MCF 10A (cell line): ENCODE measurements at regions not wholly inside any gene's neighbourhood (a gene's known extent, or its start where the extent isn't known, plus 50 kb on each side); places are given as distances from the start of the nearest gene placed in this dataset.

Experiments used
- BruUV-seq: library from RNA; stranded (reverse); fragments of 400-500 nt; replicated peaks from 2 replicates; lab custom pipeline; 2021; lab: Mats Ljungman, UMichigan
- CTCF ChIA-PET: fragments of 300-600 bp; sonication (Branson Sonifier 250); formaldehyde crosslinking; extraction: SDS; loops from one replicate; lab custom pipeline; 2021; ENCODE audit warnings: antibody characterized with exemption, inconsistent platforms; lab: Yijun Ruan, JAX
- POLR2A ChIA-PET: fragments of 300-600, 350-650 bp; sonication (Branson Sonifier 250); formaldehyde crosslinking; extraction: SDS; loops from one replicate; lab custom pipeline; 2020; ENCODE audit warnings: antibody characterized with exemption, inconsistent platforms; lab: Yijun Ruan, JAX
- DNase-seq: peaks from one replicate; pipeline ENCODE4 v3.0.0-alpha.2; 2018; ENCODE audit not compliant: unreplicated experiment
- H3K27ac Mint-ChIP-seq: one replicate; pipeline ENCODE4 v1.8.0; 2022; ENCODE audit warnings: mild to moderate bottlenecking, low read depth, mixed read lengths; ENCODE audit not compliant: unreplicated experiment
- H3K27me3 Mint-ChIP-seq: one replicate; pipeline ENCODE4 v1.8.0; 2022; ENCODE audit warnings: mixed read lengths; ENCODE audit not compliant: insufficient read depth, unreplicated experiment
- H3K36me3 Mint-ChIP-seq: one replicate; pipeline ENCODE4 v1.8.0; 2022; ENCODE audit warnings: mild to moderate bottlenecking, moderate library complexity, mixed read lengths; ENCODE audit not compliant: insufficient read depth, unreplicated experiment
- H3K4me1 Mint-ChIP-seq: one replicate; pipeline ENCODE4 v1.8.0; 2022; ENCODE audit warnings: mixed read lengths; ENCODE audit not compliant: insufficient read depth, unreplicated experiment
- H3K4me3 Mint-ChIP-seq: one replicate; pipeline ENCODE4 v1.8.0; 2022; ENCODE audit warnings: mild to moderate bottlenecking, moderate library complexity, mixed read lengths; ENCODE audit not compliant: unreplicated experiment
- H3K9me3 Mint-ChIP-seq: one replicate; pipeline ENCODE4 v1.8.0; 2022; ENCODE audit warnings: mixed read lengths; ENCODE audit not compliant: unreplicated experiment
- intact Hi-C: fragments of 100-400 bp; cut with micrococcal nuclease; formaldehyde crosslinking; loops from 2 replicates; pipeline ENCODE4 v1.14.1; 2022
- TF ChIP-seq, protein P1 (sequence below): fragments of 200-600 bp; IDR thresholded peaks from one replicate; pipeline ENCODE4 v1.8.0; 2022; ENCODE audit warnings: antibody characterized with exemption, mild to moderate bottlenecking; ENCODE audit not compliant: unreplicated experiment

GRCh38 chr15:96720251-96720650, 389.8 kb downstream of the NR2F2 start:
- no peak for DNase-seq
- peaks cover 7% of the 10 kb centered on the region for H3K9me3 Mint-ChIP-seq
- CTCF ChIA-PET = no interaction called here
- peaks cover 96% of the 10 kb centered on the region for H3K27me3 Mint-ChIP-seq
- POLR2A ChIA-PET = no interaction called here
- no peak overlapping the region for H3K4me3 Mint-ChIP-seq
- no TSS peak for BruUV-seq
- intact Hi-C loops = no loop called here
- H3K27ac Mint-ChIP-seq = no peak overlapping the region
- TF ChIP-seq, protein P1, sequence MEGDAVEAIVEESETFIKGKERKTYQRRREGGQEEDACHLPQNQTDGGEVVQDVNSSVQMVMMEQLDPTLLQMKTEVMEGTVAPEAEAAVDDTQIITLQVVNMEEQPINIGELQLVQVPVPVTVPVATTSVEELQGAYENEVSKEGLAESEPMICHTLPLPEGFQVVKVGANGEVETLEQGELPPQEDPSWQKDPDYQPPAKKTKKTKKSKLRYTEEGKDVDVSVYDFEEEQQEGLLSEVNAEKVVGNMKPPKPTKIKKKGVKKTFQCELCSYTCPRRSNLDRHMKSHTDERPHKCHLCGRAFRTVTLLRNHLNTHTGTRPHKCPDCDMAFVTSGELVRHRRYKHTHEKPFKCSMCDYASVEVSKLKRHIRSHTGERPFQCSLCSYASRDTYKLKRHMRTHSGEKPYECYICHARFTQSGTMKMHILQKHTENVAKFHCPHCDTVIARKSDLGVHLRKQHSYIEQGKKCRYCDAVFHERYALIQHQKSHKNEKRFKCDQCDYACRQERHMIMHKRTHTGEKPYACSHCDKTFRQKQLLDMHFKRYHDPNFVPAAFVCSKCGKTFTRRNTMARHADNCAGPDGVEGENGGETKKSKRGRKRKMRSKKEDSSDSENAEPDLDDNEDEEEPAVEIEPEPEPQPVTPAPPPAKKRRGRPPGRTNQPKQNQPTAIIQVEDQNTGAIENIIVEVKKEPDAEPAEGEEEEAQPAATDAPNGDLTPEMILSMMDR = no peak
- no peaks in the 10 kb centered on the region for H3K4me1 Mint-ChIP-seq
- no peaks in the 10 kb centered on the region for H3K36me3 Mint-ChIP-seq

DNA sequence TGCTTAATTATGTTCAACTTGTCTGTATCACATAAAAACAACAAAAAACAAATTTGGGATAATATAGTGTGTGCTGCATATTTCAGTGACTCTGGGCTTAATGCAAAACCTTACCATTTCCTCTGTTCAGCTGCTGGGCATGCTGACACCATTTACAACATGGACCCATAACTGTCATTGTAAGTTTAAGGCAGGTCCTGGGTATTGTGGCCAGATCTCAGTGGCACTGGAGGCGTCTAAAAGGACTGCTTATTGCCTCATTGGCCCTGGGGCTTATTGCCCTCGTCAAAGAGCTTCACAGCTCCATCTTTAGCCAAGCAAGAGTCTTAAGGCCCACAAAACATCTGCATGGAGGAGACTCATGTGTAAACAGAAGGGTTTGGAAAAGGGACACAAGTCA, 390.2 kb downstream of the NR2F2 start:
- DNase-seq = no peak
- intact Hi-C loops = no loop called here
- Mint-ChIP-seq H3K27me3 (peaks cover 96% of the 10 kb centered on the region), H3K4me1 (no peaks in the 10 kb centered on the region), H3K27ac (no peak overlapping the region), H3K9me3 (peaks cover 7% of the 10 kb centered on the region), H3K4me3 (no peak overlapping the region), H3K36me3 (no peaks in the 10 kb centered on the region)
- CTCF ChIA-PET = no interaction called here
- POLR2A ChIA-PET = no interaction called here
- no TSS peak for BruUV-seq
- TF ChIP-seq, protein P1 = no peak

DNA sequence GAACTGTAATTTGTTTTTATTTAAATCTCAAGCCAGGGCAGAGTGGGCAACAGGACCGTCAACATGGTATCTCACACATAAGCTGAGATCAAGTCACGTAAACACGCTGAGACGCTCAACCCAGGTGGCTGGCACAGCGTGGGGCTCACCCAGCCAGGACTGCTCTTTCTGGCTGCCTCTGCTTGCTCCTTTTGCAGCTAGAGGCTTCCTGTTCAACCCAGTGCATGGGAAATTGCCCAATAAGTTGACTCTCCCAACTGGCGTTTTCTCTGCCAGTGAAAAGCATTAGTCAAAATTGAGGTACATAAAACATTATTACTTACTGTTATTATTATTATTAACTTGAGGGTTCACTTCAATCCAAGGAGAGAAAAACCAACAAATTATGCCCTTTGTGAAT, 398.1 kb downstream of the NR2F2 start:
- no peak for DNase-seq
- ChIA-PET CTCF (no interaction called here), POLR2A (interaction anchor here (0.6 kb wide), 1 partner anchor 600 kb away, joined by 3 read pairs; no protein-coding TSS in a partner anchor)
- no TSS peak for BruUV-seq
- Mint-ChIP-seq H3K36me3 (no peaks in the 10 kb centered on the region), H3K27me3 (peaks cover 80% of the 10 kb centered on the region), H3K4me3 (no peak overlapping the region), H3K27ac (no peak overlapping the region), H3K4me1 (no peaks in the 10 kb centered on the region), H3K9me3 (peaks cover 7% of the 10 kb centered on the region)
- intact Hi-C loops = loop anchor here (5.0 kb wide), 1 partner anchor 164 kb away; no protein-coding TSS in a partner anchor
- TF ChIP-seq, protein P1 = no peak

DNA sequence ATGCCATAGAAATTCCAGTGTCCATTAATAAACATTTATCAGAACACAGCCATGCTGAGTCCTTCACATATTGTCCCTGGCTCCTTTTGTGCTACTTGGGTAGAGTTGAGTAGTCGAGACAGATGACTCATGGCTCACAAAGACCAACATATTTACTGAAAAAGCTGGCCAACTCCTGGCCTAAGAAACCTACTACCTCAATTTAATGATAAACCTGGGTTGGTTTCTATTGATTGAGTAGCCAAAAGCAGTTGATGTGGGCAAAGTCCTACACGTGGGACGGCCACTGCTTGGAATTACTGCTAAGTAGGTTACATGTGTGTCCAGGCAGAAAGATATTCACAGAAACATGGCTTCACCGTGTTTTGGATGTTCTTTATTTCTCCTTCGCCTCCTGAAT, 402.2 kb downstream of the NR2F2 start:
- Mint-ChIP-seq H3K36me3 (no peaks in the 10 kb centered on the region), H3K27ac (no peak overlapping the region), H3K4me1 (no peaks in the 10 kb centered on the region), H3K4me3 (no peak overlapping the region), H3K9me3 (no peaks in the 10 kb centered on the region), H3K27me3 (peaks cover 68% of the 10 kb centered on the region)
- no peak for DNase-seq
- intact Hi-C loops = no loop called here
- BruUV-seq = no TSS peak
- ChIA-PET POLR2A (interaction anchor here (0.7 kb wide), 1 partner anchor 52 kb away, joined by 3 read pairs; no protein-coding TSS in a partner anchor), CTCF (interaction anchor here (0.6 kb wide), 1 partner anchor 39 kb away, joined by 3 read pairs; no protein-coding TSS in a partner anchor)
- TF ChIP-seq, protein P1 = no peak
